ENCODE measurements at regions not wholly inside any gene's neighbourhood (a gene's known extent, or its start where the extent isn't known, plus 50 kb on each side); places are given as distances from the start of the nearest gene placed in this dataset.

DNA sequence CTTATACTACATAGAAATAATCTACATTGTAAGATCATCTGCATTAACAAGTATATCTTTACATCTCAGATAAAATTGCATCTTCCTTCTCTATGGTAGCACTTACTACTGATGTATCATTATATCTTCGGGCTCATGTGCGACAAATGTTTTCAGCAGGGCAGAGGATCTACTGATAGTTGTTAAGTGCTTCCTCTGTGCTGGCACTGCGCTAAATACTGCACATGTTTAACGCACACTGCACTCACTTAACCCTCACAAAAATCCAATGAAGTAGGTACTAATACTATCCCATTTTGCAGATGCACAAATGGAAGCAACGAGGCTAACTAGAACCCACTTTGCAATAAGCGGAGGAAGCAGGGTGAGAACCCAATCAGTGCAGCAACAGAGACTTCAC, 75.6 kb upstream of the USP25 start:
- no peak for ATAC-seq (ENCODE audit: low FRiP score in 2 of 2)
- H3K27me3 ChIP-seq = no peaks in the 10 kb centered on the region
- 96 to 98% methylated on average over 6 of the region's 6 CpGs for WGBS, 2 donors

DNA sequence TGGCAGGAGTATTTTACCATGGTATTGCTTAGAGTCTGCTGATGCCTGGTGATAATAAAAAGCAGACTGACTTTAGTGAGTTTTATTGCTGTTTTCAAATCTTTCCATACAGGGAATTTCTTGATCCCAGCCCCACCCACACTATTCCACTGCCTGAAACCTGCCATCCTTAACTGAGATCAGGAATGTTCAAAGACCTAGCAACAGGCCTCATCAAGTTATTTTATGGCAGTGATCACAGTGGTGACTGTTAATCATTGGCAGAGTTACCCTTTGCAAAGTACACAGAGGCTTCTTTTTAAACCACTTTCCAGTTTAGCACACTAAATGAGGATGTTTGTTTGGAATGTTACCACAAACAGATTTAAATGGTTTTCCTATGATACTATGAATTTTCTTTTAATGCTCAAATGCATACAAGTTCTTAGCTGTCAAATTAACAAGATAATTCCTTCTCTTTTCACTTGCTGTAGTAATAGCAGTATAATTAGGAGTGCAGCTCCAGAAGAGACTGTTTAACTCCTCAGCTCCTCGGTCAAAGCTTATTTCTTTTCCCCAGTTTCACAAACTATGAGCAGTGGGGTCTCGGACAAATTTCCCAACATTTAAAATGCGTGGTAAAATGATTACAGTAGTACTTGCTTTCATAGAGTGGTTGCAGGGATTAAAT, 69.9 kb upstream of the USP25 start:
- H3K4me3 ChIP-seq = no peak overlapping the region
- peak; percentile 40 to 53 for ATAC-seq (ENCODE audit: low FRiP score in 2 of 2)
- 72 to 73% methylated on average over 3 of the region's 3 CpGs for WGBS, 2 donors

More for the DNA sequence above, 75.6 kb upstream of the USP25 start:
- H3K27ac ChIP-seq = no peak overlapping the region
- TF ChIP-seq POLR2AphosphoS5 (IDR thresholded peaks at IDR 0.05) (no peak), EP300 (IDR thresholded peaks at IDR 0.05) (no peak), POLR2A (IDR thresholded peaks at IDR 0.05) (no peak)
- TF ChIP-seq, protein P1, sequence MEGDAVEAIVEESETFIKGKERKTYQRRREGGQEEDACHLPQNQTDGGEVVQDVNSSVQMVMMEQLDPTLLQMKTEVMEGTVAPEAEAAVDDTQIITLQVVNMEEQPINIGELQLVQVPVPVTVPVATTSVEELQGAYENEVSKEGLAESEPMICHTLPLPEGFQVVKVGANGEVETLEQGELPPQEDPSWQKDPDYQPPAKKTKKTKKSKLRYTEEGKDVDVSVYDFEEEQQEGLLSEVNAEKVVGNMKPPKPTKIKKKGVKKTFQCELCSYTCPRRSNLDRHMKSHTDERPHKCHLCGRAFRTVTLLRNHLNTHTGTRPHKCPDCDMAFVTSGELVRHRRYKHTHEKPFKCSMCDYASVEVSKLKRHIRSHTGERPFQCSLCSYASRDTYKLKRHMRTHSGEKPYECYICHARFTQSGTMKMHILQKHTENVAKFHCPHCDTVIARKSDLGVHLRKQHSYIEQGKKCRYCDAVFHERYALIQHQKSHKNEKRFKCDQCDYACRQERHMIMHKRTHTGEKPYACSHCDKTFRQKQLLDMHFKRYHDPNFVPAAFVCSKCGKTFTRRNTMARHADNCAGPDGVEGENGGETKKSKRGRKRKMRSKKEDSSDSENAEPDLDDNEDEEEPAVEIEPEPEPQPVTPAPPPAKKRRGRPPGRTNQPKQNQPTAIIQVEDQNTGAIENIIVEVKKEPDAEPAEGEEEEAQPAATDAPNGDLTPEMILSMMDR (IDR thresholded peaks at IDR 0.05) = no peak
- no peaks in the 10 kb centered on the region for H3K36me3 ChIP-seq
- no peak for DNase-seq
- H3K9me3 ChIP-seq = no peaks in the 10 kb centered on the region
- no peak overlapping the region for H3K4me3 ChIP-seq
- no peaks in the 10 kb centered on the region for H3K4me1 ChIP-seq

DNA sequence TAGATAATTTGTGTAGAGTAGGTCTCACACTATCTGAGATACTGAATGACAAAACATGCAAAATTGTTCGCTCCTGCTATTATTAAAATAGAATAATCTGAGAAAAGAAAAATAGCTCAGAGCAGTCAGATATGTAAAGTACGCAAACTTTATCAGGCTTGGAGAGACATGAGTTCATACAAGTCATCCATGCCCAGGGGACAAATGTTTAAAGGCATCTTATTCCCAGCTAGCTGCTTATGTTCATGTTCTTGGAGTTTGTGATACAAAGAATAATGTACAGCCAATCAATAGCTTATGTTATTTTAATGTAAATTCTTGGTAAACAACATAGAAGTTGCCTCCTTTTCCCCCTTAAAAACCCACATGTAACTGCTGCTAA, 69.4 kb upstream of the USP25 start:
- no peaks in the 10 kb centered on the region for H3K27me3 ChIP-seq
- no peak for TF ChIP-seq EP300 (IDR thresholded peaks at IDR 0.05)
- no peak for TF ChIP-seq POLR2A (IDR thresholded peaks at IDR 0.05)
- TF ChIP-seq, protein P1 (IDR thresholded peaks at IDR 0.05) = no peak
- no peak for TF ChIP-seq POLR2AphosphoS5 (IDR thresholded peaks at IDR 0.05)
- DNase-seq (no peak), ATAC-seq (ENCODE audit: low FRiP score in 2 of 2) (no peak)
- no peaks in the 10 kb centered on the region for H3K9me3 ChIP-seq
- no peaks in the 10 kb centered on the region for H3K4me1 ChIP-seq
- no peak overlapping the region for H3K4me3 ChIP-seq
- WGBS, 2 donors = 66 to 80% methylated on average over 2 of the region's 2 CpGs
- H3K36me3 ChIP-seq = no peaks in the 10 kb centered on the region
- H3K27ac ChIP-seq = peak overlapping the region in 1 of 4 donors; percentile 42

More for the DNA sequence above, 69.9 kb upstream of the USP25 start:
- peak overlapping the region in 1 of 4 donors; percentile 42 for H3K27ac ChIP-seq
- TF ChIP-seq POLR2AphosphoS5 (IDR thresholded peaks at IDR 0.05) (no peak), EP300 (IDR thresholded peaks at IDR 0.05) (no peak), POLR2A (IDR thresholded peaks at IDR 0.05) (no peak)
- TF ChIP-seq, protein P1 (IDR thresholded peaks at IDR 0.05) = no peak
- H3K9me3 ChIP-seq = no peaks in the 10 kb centered on the region
- DNase-seq = no peak
- no peaks in the 10 kb centered on the region for H3K27me3 ChIP-seq
- H3K36me3 ChIP-seq = no peaks in the 10 kb centered on the region
- H3K4me1 ChIP-seq = no peaks in the 10 kb centered on the region

DNA sequence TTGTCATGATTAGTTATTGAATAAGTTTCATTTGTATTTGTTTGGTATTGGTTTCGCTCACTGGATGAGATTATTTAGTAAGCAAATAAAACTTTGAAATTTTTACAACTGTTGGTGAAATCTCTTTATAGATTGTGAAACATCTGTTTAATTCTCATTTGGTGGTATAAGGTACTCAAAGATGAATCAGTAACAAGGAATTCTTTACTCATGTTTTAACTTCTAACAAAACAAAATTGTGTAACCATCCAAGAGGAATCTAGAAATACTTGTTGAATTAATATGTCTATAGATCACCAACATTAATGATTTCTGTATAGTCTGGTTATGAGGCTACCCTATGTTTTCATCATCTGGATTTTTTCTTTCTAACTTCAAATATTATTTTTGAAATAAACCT, 62.8 kb upstream of the USP25 start:
- Histone ChIP-seq H3K4me3 (no peak overlapping the region), H3K4me1 (no peaks in the 10 kb centered on the region), H3K27me3 (no peaks in the 10 kb centered on the region), H3K27ac (no peak overlapping the region), H3K36me3 (no peaks in the 10 kb centered on the region), H3K9me3 (no peaks in the 10 kb centered on the region)
- TF ChIP-seq, protein P1 (IDR thresholded peaks at IDR 0.05) = no peak
- TF ChIP-seq EP300 (IDR thresholded peaks at IDR 0.05) = no peak
- no peak for DNase-seq
- WGBS, 2 donors = 76 to 91% methylated on average over 1 of the region's 1 CpG
- ATAC-seq (ENCODE audit: low FRiP score in 2 of 2) = no peak

DNA sequence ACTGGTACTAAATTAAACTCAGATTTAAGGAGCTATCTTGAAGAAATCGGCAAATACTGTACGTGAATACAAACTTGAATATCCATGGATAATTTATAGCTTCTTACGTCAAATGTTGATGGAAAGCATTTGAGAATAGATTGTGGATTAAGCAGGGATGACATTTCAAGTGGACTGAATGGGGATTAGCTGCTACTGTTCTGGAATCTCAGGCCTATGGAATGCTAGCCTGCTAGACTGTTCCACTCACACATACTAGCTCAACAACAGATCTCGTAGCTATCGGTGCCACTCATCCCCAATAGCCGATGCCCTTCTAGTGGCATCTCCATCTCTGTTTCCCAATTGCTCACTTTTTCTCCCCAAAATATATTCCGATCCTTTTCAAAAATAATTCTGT, 62.0 kb upstream of the USP25 start:
- ATAC-seq (ENCODE audit: low FRiP score in 2 of 2) (no peak), DNase-seq (no peak)
- Histone ChIP-seq H3K36me3 (no peaks in the 10 kb centered on the region), H3K27ac (no peak overlapping the region), H3K4me1 (no peaks in the 10 kb centered on the region), H3K27me3 (no peaks in the 10 kb centered on the region), H3K4me3 (no peak overlapping the region), H3K9me3 (no peaks in the 10 kb centered on the region)
- TF ChIP-seq POLR2AphosphoS5 (IDR thresholded peaks at IDR 0.05) (no peak), POLR2A (IDR thresholded peaks at IDR 0.05) (no peak), EP300 (IDR thresholded peaks at IDR 0.05) (no peak)
- TF ChIP-seq, protein P1 (IDR thresholded peaks at IDR 0.05) = no peak
- 93 to 97% methylated on average over 7 of the region's 7 CpGs for WGBS, 2 donors
